Esophagus squamous epithelium (tissue), 5 donors: ENCODE measurements at regions not wholly inside any gene's neighbourhood (a gene's known extent, or its start where the extent isn't known, plus 50 kb on each side); places are given as distances from the start of the nearest gene placed in this dataset.

ENCODE experiments used
- DNase-seq: peaks from one replicate; lab custom pipeline; 2025; lab: John Stamatoyannopoulos, UW
- H3K27ac ChIP-seq, 4 donors: fragments of 200-600 bp; sonication (generic); one replicate each; pipeline ENCODE4 v1.5.1; 2016 to 2019; ENCODE audit warnings: mild to moderate bottlenecking in 1 of 4
- H3K27me3 ChIP-seq, 4 donors: fragments of 200-600 bp; sonication (generic); 1 replicate in 3 of 4; 2 replicates in 1 of 4; pipeline versions ENCODE4 v1.5.1 to v1.6.0; 2017 to 2021; ENCODE audit warnings: antibody characterized with exemption in 1 of 4
- H3K36me3 ChIP-seq, 3 donors: fragments of 200-600 bp; sonication (generic); one replicate each; pipeline ENCODE4 v1.5.1; 2016 to 2019
- H3K4me1 ChIP-seq, 3 donors: fragments of 200-600 bp; sonication (generic); one replicate each; pipeline ENCODE4 v1.5.1; 2017 to 2019
- H3K4me3 ChIP-seq, 4 donors: fragments of 200-600 bp; sonication (generic); 1 replicate in 3 of 4; 2 replicates in 1 of 4; pipeline ENCODE4 v1.5.1; 2016 to 2019; ENCODE audit warnings: mild to moderate bottlenecking in 2 of 4, moderate library complexity in 1 of 4
- H3K9me3 ChIP-seq, 3 donors: fragments of 200-600 bp; sonication (generic); one replicate each; pipeline ENCODE4 v1.5.1; 2016 to 2019
- CTCF ChIP-seq, 6 experiments: fragments of 450-650 bp in 4 of 6; fragments of 200-600 bp in 2 of 6; sonication (generic) in 2 of 6; IDR thresholded peaks; one replicate each; pipeline ENCODE4 v1.5.1; 2016 to 2019; ENCODE audit warnings: antibody characterized with exemption in 6 of 6, mild to moderate bottlenecking in 4 of 6, moderate library complexity in 4 of 6
- POLR2A ChIP-seq, 4 donors: fragments of 450-650 bp; IDR thresholded peaks; one replicate each; pipeline ENCODE4 v1.6.1; 2017; ENCODE audit warnings: antibody characterized with exemption in 4 of 4, mild to moderate bottlenecking in 4 of 4, moderate library complexity in 3 of 4
- WGBS, 2 donors: methylation state at CpG; one replicate each; pipeline ENCODE4 v1.1.5; 2018; 5-methylcytosine and 5-hydroxymethylcytosine counted together
- intact Hi-C: fragments of 100-400 bp; cut with DNase I; formaldehyde crosslinking; loops from one replicate; pipeline ENCODE4 v1.15.0; 2022
- donor health status: DM: yes; HTN: yes; CAD: no.

DNA sequence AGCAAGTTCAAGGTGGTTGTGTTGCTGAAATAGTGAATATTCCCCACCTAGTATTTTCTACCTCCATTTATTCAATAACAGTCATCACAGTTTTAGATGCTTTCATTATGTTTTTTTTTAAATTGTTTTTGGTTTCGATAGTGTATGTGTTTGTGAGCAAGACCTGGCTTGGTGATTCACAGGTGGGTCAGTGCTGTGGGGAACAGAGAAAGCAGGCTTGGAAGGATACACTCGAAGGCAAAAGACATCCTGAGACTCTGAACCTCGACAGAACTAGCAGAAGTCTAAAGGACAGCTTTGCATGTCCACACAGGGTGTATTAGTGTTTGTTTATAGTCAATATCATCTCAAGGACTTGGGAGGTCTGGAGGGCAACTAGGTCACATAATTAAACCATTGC, 551.5 kb downstream of the RIT2 start:
- TF ChIP-seq POLR2A (IDR thresholded peaks at IDR 0.05) (no peak), CTCF (IDR thresholded peaks at IDR 0.05) (no peak)
- no peak overlapping the region for H3K4me3 ChIP-seq

DNA sequence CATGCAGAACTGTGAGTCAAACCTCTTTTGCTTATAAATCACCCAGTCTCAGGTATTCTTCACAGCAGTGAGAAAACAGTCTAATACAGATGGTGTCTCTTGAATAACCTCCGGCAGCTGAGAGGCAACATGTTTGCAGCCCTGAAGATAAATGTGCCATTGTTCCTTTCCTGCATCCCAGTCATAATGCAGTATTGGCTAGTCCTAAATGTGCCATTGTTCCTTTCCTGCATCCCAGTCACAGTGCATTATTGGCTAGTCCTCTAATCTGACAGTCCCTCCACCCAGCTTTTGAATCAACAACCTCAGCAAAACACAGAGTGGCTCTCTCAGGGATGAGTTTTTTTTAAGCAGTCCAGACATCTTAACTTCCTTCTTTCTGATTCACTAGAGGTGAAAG, 550.7 kb downstream of the RIT2 start:
- Histone ChIP-seq H3K36me3 (no peaks in the 10 kb centered on the region), H3K27me3 (no peaks in the 10 kb centered on the region), H3K27ac (no peak overlapping the region), H3K4me1 (no peaks in the 10 kb centered on the region), H3K9me3 (no peaks in the 10 kb centered on the region), H3K4me3 (no peak overlapping the region)
- DNase-seq: no peak
- 75% methylated on average over 1 of the region's 1 CpG for WGBS, 2 donors
- TF ChIP-seq CTCF (IDR thresholded peaks at IDR 0.05) (no peak), POLR2A (IDR thresholded peaks at IDR 0.05) (no peak)
- intact Hi-C loops: no loop called here

More for the DNA sequence above, 551.5 kb downstream of the RIT2 start:
- Histone ChIP-seq H3K4me1 (no peaks in the 10 kb centered on the region), H3K27ac (no peak overlapping the region), H3K27me3 (no peaks in the 10 kb centered on the region), H3K36me3 (no peaks in the 10 kb centered on the region), H3K9me3 (no peaks in the 10 kb centered on the region)
- intact Hi-C loops: no loop called here
- 43 to 55% methylated on average over 3 of the region's 3 CpGs for WGBS, 2 donors
- DNase-seq: no peak

DNA sequence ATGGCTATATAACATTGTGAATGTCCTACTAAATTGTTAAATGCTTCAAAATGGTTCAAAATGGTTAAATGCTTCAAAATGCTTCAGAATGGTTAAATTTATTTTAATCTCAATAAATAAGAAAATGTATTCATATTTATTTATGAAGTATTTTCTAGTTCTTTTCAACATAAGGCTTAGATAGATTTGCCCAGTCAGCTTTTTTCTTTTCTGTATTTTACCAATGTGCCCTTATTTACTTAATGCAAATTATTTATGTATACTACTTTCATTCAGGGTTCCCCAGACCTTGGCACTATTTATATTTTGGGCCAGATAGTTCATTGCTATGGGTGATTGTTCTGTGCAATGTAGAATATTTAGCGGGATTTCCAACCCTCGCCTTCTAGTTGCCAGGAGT, 546.7 kb downstream of the RIT2 start:
- Histone ChIP-seq H3K4me3 (no peak overlapping the region), H3K9me3 (no peaks in the 10 kb centered on the region), H3K27me3 (no peaks in the 10 kb centered on the region), H3K27ac (no peak overlapping the region), H3K36me3 (no peaks in the 10 kb centered on the region), H3K4me1 (no peaks in the 10 kb centered on the region)
- no peak for DNase-seq
- TF ChIP-seq POLR2A (IDR thresholded peaks at IDR 0.05) (no peak), CTCF (IDR thresholded peaks at IDR 0.05) (no peak)
- 85 to 94% methylated on average over 2 of the region's 2 CpGs for WGBS, 2 donors
- intact Hi-C loops: no loop called here

DNA sequence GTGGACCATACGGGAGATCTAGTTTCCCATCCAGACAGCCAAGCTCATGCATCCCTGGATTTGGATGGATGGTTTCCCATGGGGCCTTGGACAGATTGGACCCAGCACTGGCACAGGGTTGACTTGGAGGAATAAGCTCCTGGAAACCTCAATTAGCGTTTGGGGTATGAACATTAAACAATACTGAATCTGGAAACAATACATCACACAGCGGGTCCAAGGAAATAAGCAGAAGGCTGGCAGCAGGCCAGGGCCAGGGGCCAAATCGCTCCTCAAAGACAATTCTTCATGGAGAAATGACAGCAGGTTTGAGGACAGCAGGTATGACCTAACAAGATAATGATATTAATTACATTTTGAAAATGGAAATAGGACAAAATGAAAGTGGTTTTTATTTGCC, 540.6 kb downstream of the RIT2 start:
- 41 to 49% methylated on average over 4 of the region's 4 CpGs for WGBS, 2 donors

GRCh38 chr18:42576124-42576523, 539.4 kb downstream of the RIT2 start:
- intact Hi-C loops: no loop called here
- no peaks in the 10 kb centered on the region for H3K36me3 ChIP-seq
- H3K27ac ChIP-seq: no peak overlapping the region
- H3K27me3 ChIP-seq: no peaks in the 10 kb centered on the region
- TF ChIP-seq CTCF (IDR thresholded peaks at IDR 0.05) (no peak), POLR2A (IDR thresholded peaks at IDR 0.05) (no peak)
- H3K9me3 ChIP-seq: no peaks in the 10 kb centered on the region
- no peak for DNase-seq
- no peak overlapping the region for H3K4me3 ChIP-seq
- H3K4me1 ChIP-seq: no peaks in the 10 kb centered on the region

More for the DNA sequence above, 540.6 kb downstream of the RIT2 start:
- no peak for DNase-seq
- Histone ChIP-seq H3K4me1 (no peaks in the 10 kb centered on the region), H3K9me3 (no peaks in the 10 kb centered on the region), H3K4me3 (no peak overlapping the region), H3K36me3 (no peaks in the 10 kb centered on the region), H3K27me3 (no peaks in the 10 kb centered on the region), H3K27ac (no peak overlapping the region)
- intact Hi-C loops: no loop called here
- TF ChIP-seq POLR2A (IDR thresholded peaks at IDR 0.05) (no peak), CTCF (IDR thresholded peaks at IDR 0.05) (no peak)
